ENCODE measurements at regions not wholly inside any gene's neighbourhood (a gene's known extent, or its start where the extent isn't known, plus 50 kb on each side); places are given as distances from the start of the nearest gene placed in this dataset.

- TF ChIP-seq, protein P1, sequence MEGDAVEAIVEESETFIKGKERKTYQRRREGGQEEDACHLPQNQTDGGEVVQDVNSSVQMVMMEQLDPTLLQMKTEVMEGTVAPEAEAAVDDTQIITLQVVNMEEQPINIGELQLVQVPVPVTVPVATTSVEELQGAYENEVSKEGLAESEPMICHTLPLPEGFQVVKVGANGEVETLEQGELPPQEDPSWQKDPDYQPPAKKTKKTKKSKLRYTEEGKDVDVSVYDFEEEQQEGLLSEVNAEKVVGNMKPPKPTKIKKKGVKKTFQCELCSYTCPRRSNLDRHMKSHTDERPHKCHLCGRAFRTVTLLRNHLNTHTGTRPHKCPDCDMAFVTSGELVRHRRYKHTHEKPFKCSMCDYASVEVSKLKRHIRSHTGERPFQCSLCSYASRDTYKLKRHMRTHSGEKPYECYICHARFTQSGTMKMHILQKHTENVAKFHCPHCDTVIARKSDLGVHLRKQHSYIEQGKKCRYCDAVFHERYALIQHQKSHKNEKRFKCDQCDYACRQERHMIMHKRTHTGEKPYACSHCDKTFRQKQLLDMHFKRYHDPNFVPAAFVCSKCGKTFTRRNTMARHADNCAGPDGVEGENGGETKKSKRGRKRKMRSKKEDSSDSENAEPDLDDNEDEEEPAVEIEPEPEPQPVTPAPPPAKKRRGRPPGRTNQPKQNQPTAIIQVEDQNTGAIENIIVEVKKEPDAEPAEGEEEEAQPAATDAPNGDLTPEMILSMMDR (conservative IDR thresholded peaks at IDR 0.05; ENCODE audit: low read length), result no peak
- TF ChIP-seq EZH2phosphoT487 (IDR thresholded peaks at IDR 0.05; ENCODE audit: borderline replicate concordance), result no peak
These were observed 540.0 kb downstream of the SOX6 start for GRCh38 chr11:15816260-15816871.
